ENCODE measurements at regions not wholly inside any gene's neighbourhood (a gene's known extent, or its start where the extent isn't known, plus 50 kb on each side); places are given as distances from the start of the nearest gene placed in this dataset.

- WGBS, 2 donors (ENCODE audit: low coverage in 1 of 2), result 93 to 100% methylated on average over 2 to 3 of the region's 3 CpGs
- intact Hi-C loops (cut with DNase I; ENCODE audit: low total_unique reads), result no loop called here
- TF ChIP-seq EP300 (IDR thresholded peaks at IDR 0.05; ENCODE audit: low read depth) (no peak), POLR2A (IDR thresholded peaks at IDR 0.05) (no peak), CTCF (IDR thresholded peaks at IDR 0.05) (no peak)
Observed at GRCh38 chr10:121051171-121051570, 200.0 kb downstream of the WDR11 start.

GRCh38 chr10:121051696-121052279 lies 200.6 kb downstream of the WDR11 start:
- in situ Hi-C loops (cut with MboI; ENCODE audit: low pct_ligation_motif_present in 1 of 4, low pct_unique_long_range_greater_than_20kb in 1 of 4, low sequenced_read_pairs in 3 of 4), result no loop called here
- Histone ChIP-seq H3K27me3 (no peaks in the 10 kb centered on the region), H3K36me3 (no peaks in the 10 kb centered on the region), H3K4me3 (no peak overlapping the region), H3K4me1 (no peaks in the 10 kb centered on the region), H3K27ac (no peak overlapping the region), H3K9me3 (no peaks in the 10 kb centered on the region)
- DNase-seq, result no peak
- intact Hi-C loops (cut with DNase I; ENCODE audit: low total_unique reads), result no loop called here
- no peak for TF ChIP-seq EP300 (IDR thresholded peaks at IDR 0.05; ENCODE audit: low read depth)
- TF ChIP-seq POLR2AphosphoS5 (IDR thresholded peaks at IDR 0.05), result no peak
- no peak for TF ChIP-seq POLR2A (IDR thresholded peaks at IDR 0.05)
- no peak for TF ChIP-seq CTCF (IDR thresholded peaks at IDR 0.05)
- 73 to 74% methylated on average over 3 of the region's 3 CpGs for WGBS, 2 donors (ENCODE audit: low coverage in 1 of 2)

More at GRCh38 chr10:121051171-121051570, 200.0 kb downstream of the WDR11 start:
- in situ Hi-C loops (cut with MboI; ENCODE audit: low pct_ligation_motif_present in 1 of 4, low pct_unique_long_range_greater_than_20kb in 1 of 4, low sequenced_read_pairs in 3 of 4), result no loop called here
- Histone ChIP-seq H3K9me3 (no peaks in the 10 kb centered on the region), H3K27me3 (no peaks in the 10 kb centered on the region), H3K4me1 (no peaks in the 10 kb centered on the region), H3K4me3 (no peak overlapping the region), H3K36me3 (no peaks in the 10 kb centered on the region), H3K27ac (no peak overlapping the region)
- DNase-seq, result no peak

DNA sequence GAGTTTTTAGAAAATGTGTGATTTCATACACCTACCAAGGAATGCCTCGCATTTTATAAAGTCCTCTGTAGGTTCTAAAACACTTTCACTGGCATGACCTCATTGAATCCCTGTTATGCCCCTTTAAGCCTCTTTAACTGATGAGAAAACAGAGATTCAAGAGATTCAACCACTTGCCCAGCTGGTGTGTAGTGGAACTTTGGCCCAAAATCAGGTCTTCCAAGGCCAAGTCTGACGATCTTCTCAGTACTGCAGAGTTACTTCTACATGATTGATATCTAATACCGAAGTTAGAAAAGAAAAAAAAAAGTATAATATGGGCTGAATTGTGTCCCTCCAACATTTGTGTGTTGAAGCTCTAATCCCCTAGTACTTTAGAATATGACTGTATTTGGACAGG lies 202.0 kb downstream of the WDR11 start:
- no peaks in the 10 kb centered on the region for H3K27me3 ChIP-seq
- H3K27ac ChIP-seq, result no peak overlapping the region
- H3K9me3 ChIP-seq, result no peaks in the 10 kb centered on the region
- H3K36me3 ChIP-seq, result no peaks in the 10 kb centered on the region
- DNase-seq, result no peak
- H3K4me1 ChIP-seq, result no peaks in the 10 kb centered on the region
- intact Hi-C loops (cut with DNase I; ENCODE audit: low total_unique reads) (no loop called here), in situ Hi-C loops (cut with MboI; ENCODE audit: low pct_ligation_motif_present in 1 of 4, low pct_unique_long_range_greater_than_20kb in 1 of 4, low sequenced_read_pairs in 3 of 4) (no loop called here)
- TF ChIP-seq CTCF (IDR thresholded peaks at IDR 0.05), result no peak
- no peak for TF ChIP-seq POLR2A (IDR thresholded peaks at IDR 0.05)
- no peak for TF ChIP-seq POLR2AphosphoS5 (IDR thresholded peaks at IDR 0.05)
- TF ChIP-seq EP300 (IDR thresholded peaks at IDR 0.05; ENCODE audit: low read depth), result no peak
- H3K4me3 ChIP-seq, result no peak overlapping the region
- WGBS, 2 donors (ENCODE audit: low coverage in 1 of 2), result 72 to 82% methylated on average over 2 to 3 of the region's 3 CpGs

DNA sequence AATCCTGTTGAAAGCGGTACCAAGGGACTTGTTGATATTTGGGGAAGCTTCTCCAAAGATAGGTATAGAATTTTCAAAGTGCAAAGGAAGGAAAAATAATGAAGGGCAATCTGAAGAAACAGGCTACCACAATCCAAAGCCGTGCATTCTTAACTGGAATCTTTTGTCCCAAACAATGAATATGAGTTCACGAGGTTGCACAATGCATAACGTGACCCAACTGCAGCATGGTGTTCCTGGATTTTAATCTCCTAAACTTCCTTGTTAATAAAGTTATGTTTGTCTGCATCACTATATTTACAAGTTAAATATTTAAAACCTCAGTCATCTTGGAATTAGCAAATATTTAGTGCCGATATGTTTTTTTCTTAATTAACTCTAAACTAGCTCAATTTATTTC lies 203.7 kb downstream of the WDR11 start:
- intact Hi-C loops (cut with DNase I; ENCODE audit: low total_unique reads), result no loop called here
- no peaks in the 10 kb centered on the region for H3K36me3 ChIP-seq
- H3K9me3 ChIP-seq, result no peaks in the 10 kb centered on the region
- 75% methylated on average over 5 of the region's 5 CpGs for WGBS, 2 donors (ENCODE audit: low coverage in 1 of 2)
- H3K27ac ChIP-seq, result peak overlapping the region in 1 of 4 donors; percentile 17
- in situ Hi-C loops (cut with MboI; ENCODE audit: low pct_ligation_motif_present in 1 of 4, low pct_unique_long_range_greater_than_20kb in 1 of 4, low sequenced_read_pairs in 3 of 4), result no loop called here
- no peak for DNase-seq
- H3K27me3 ChIP-seq, result no peaks in the 10 kb centered on the region
- TF ChIP-seq EP300 (IDR thresholded peaks at IDR 0.05; ENCODE audit: low read depth), result no peak
- no peak for TF ChIP-seq POLR2A (IDR thresholded peaks at IDR 0.05)
- TF ChIP-seq CTCF (IDR thresholded peaks at IDR 0.05), result no peak
- no peak for TF ChIP-seq POLR2AphosphoS5 (IDR thresholded peaks at IDR 0.05)
- no peak overlapping the region for H3K4me3 ChIP-seq
- no peaks in the 10 kb centered on the region for H3K4me1 ChIP-seq
